Ovary (tissue), 3 donors: ENCODE measurements at regions not wholly inside any gene's neighbourhood (a gene's known extent, or its start where the extent isn't known, plus 50 kb on each side); places are given as distances from the start of the nearest gene placed in this dataset.

Source experiments
- CTCF ChIP-seq, 3 donors: fragments of 450-650 bp in 2 of 3; fragments of 200-600 bp in 1 of 3; IDR thresholded peaks; one replicate each; pipeline versions ENCODE4 v1.5.1 to v1.8.0; 2016 to 2022; ENCODE audit warnings: antibody characterized with exemption in 3 of 3, mild to moderate bottlenecking in 1 of 3
- EP300 ChIP-seq: sonication (generic); formaldehyde crosslinking; IDR thresholded peaks from one replicate; pipeline ENCODE4 v1.6.1; 2017; ENCODE audit warnings: antibody characterized with exemption
- POLR2A ChIP-seq: fragments of 450-650 bp; IDR thresholded peaks from one replicate; pipeline ENCODE4 v1.6.1; 2017; ENCODE audit warnings: antibody characterized with exemption, mild to moderate bottlenecking, moderate library complexity
- donor health status: DM: no; HTN: no; CAD: no.

GRCh38 chr14:101291390-101291789 lies 269.9 kb upstream of the DIO3 start:
- TF ChIP-seq CTCF (IDR thresholded peaks at IDR 0.05) (no peak), POLR2A (no peak), EP300 (no peak)
